ENCODE measurements at regions not wholly inside any gene's neighbourhood (a gene's known extent, or its start where the extent isn't known, plus 50 kb on each side); places are given as distances from the start of the nearest gene placed in this dataset.

- TF ChIP-seq MAX (IDR thresholded peaks at IDR 0.05; ENCODE audit: low read depth, low read length) (no peak), CTCF (IDR thresholded peaks at IDR 0.05; ENCODE audit: low read depth, low read length) (no peak), POLR2A (IDR thresholded peaks at IDR 0.05; ENCODE audit: extremely low read depth, insufficient read length) (no peak), MYC (IDR thresholded peaks at IDR 0.05; ENCODE audit: low read depth, low read length) (no peak)
Measured at GRCh38 chr4:130485371-130485770, 1389.4 kb downstream of the C4orf33 start.
